ENCODE measurements at regions not wholly inside any gene's neighbourhood (a gene's known extent, or its start where the extent isn't known, plus 50 kb on each side); places are given as distances from the start of the nearest gene placed in this dataset.

- H3K4me1 ChIP-seq (replicated peaks), result no peaks in the 10 kb centered on the region
- no peaks in the 10 kb centered on the region for H3K9me3 ChIP-seq (replicated peaks)
- DNase-seq (ENCODE audit: low read depth in 1 of 2, low spot score in 2 of 2), result no peak
- H3K4me3 ChIP-seq, result no peak overlapping the region
- no peaks in the 10 kb centered on the region for H3K36me3 ChIP-seq
- no peak overlapping the region for H3K27ac ChIP-seq
- H3K27me3 ChIP-seq (replicated peaks), result no peaks in the 10 kb centered on the region
Measured at GRCh38 chr2:17179145-17179808, 339.0 kb downstream of the RAD51AP2 start.

- H3K4me3 ChIP-seq, result no peak overlapping the region
- no peaks in the 10 kb centered on the region for H3K9me3 ChIP-seq (replicated peaks)
- H3K27me3 ChIP-seq (replicated peaks), result no peaks in the 10 kb centered on the region
- DNase-seq (ENCODE audit: low read depth in 1 of 2, low spot score in 2 of 2), result no peak
- H3K27ac ChIP-seq, result no peak overlapping the region
- no peaks in the 10 kb centered on the region for H3K4me1 ChIP-seq (replicated peaks)
- H3K36me3 ChIP-seq, result no peaks in the 10 kb centered on the region
Measured at GRCh38 chr2:17177088-17177487, 341.2 kb downstream of the RAD51AP2 start.

- Histone ChIP-seq H3K4me1 (replicated peaks) (no peaks in the 10 kb centered on the region), H3K9me3 (replicated peaks) (no peaks in the 10 kb centered on the region), H3K27me3 (replicated peaks) (no peaks in the 10 kb centered on the region), H3K36me3 (no peaks in the 10 kb centered on the region), H3K4me3 (no peak overlapping the region), H3K27ac (no peak overlapping the region)
- DNase-seq (ENCODE audit: low read depth in 1 of 2, low spot score in 2 of 2), result peak in 1 of 2 experiments; percentile 2
Measured at GRCh38 chr2:17171446-17172049, 346.7 kb downstream of the RAD51AP2 start.

GRCh38 chr2:17166506-17166905 is 351.7 kb downstream of the RAD51AP2 start:
- Histone ChIP-seq H3K27me3 (replicated peaks) (no peaks in the 10 kb centered on the region), H3K36me3 (no peaks in the 10 kb centered on the region), H3K9me3 (replicated peaks) (no peaks in the 10 kb centered on the region), H3K4me1 (replicated peaks) (no peaks in the 10 kb centered on the region), H3K4me3 (no peak overlapping the region), H3K27ac (no peak overlapping the region)
- no peak for DNase-seq (ENCODE audit: low read depth in 1 of 2, low spot score in 2 of 2)

- no peak for DNase-seq (ENCODE audit: low read depth in 1 of 2, low spot score in 2 of 2)
- H3K4me3 ChIP-seq, result no peak overlapping the region
- H3K36me3 ChIP-seq, result no peaks in the 10 kb centered on the region
- no peaks in the 10 kb centered on the region for H3K27me3 ChIP-seq (replicated peaks)
- no peaks in the 10 kb centered on the region for H3K4me1 ChIP-seq (replicated peaks)
- no peak overlapping the region for H3K27ac ChIP-seq
- no peaks in the 10 kb centered on the region for H3K9me3 ChIP-seq (replicated peaks)
Measured at GRCh38 chr2:17164550-17164949, 353.7 kb downstream of the RAD51AP2 start.

- no peaks in the 10 kb centered on the region for H3K36me3 ChIP-seq
- H3K27me3 ChIP-seq (replicated peaks), result no peaks in the 10 kb centered on the region
- no peak overlapping the region for H3K4me3 ChIP-seq
- H3K4me1 ChIP-seq (replicated peaks), result no peaks in the 10 kb centered on the region
- DNase-seq (ENCODE audit: low read depth in 1 of 2, low spot score in 2 of 2), result no peak
- no peak overlapping the region for H3K27ac ChIP-seq
- no peaks in the 10 kb centered on the region for H3K9me3 ChIP-seq (replicated peaks)
Measured at GRCh38 chr2:17163638-17164037, 354.6 kb downstream of the RAD51AP2 start.

- no peak for DNase-seq (ENCODE audit: low read depth in 1 of 2, low spot score in 2 of 2)
- Histone ChIP-seq H3K36me3 (no peaks in the 10 kb centered on the region), H3K27me3 (replicated peaks) (no peaks in the 10 kb centered on the region), H3K4me1 (replicated peaks) (no peaks in the 10 kb centered on the region), H3K9me3 (replicated peaks) (no peaks in the 10 kb centered on the region), H3K27ac (no peak overlapping the region), H3K4me3 (no peak overlapping the region)
Measured at GRCh38 chr2:17162713-17163112, 355.5 kb downstream of the RAD51AP2 start.

- Histone ChIP-seq H3K4me1 (replicated peaks) (no peaks in the 10 kb centered on the region), H3K36me3 (no peaks in the 10 kb centered on the region), H3K27me3 (replicated peaks) (no peaks in the 10 kb centered on the region), H3K27ac (no peak overlapping the region), H3K9me3 (replicated peaks) (no peaks in the 10 kb centered on the region), H3K4me3 (no peak overlapping the region)
- no peak for DNase-seq (ENCODE audit: low read depth in 1 of 2, low spot score in 2 of 2)
Measured at GRCh38 chr2:17160594-17160993, 357.6 kb downstream of the RAD51AP2 start.

GRCh38 chr2:17156086-17156485 is 362.2 kb downstream of the RAD51AP2 start:
- H3K27ac ChIP-seq, result no peak overlapping the region
- H3K27me3 ChIP-seq (replicated peaks), result no peaks in the 10 kb centered on the region
- H3K4me3 ChIP-seq, result no peak overlapping the region
- no peaks in the 10 kb centered on the region for H3K9me3 ChIP-seq (replicated peaks)
- no peaks in the 10 kb centered on the region for H3K36me3 ChIP-seq
- no peaks in the 10 kb centered on the region for H3K4me1 ChIP-seq (replicated peaks)
- DNase-seq (ENCODE audit: low read depth in 1 of 2, low spot score in 2 of 2), result no peak

GRCh38 chr2:17149945-17150344 is 368.3 kb downstream of the RAD51AP2 start:
- no peaks in the 10 kb centered on the region for H3K9me3 ChIP-seq (replicated peaks)
- H3K27ac ChIP-seq, result no peak overlapping the region
- no peak overlapping the region for H3K4me3 ChIP-seq
- no peaks in the 10 kb centered on the region for H3K4me1 ChIP-seq (replicated peaks)
- H3K36me3 ChIP-seq, result no peaks in the 10 kb centered on the region
- DNase-seq (ENCODE audit: low read depth in 1 of 2, low spot score in 2 of 2), result no peak
- no peaks in the 10 kb centered on the region for H3K27me3 ChIP-seq (replicated peaks)

GRCh38 chr2:17148407-17149145 is 369.7 kb downstream of the RAD51AP2 start:
- H3K36me3 ChIP-seq, result no peaks in the 10 kb centered on the region
- no peaks in the 10 kb centered on the region for H3K27me3 ChIP-seq (replicated peaks)
- H3K4me3 ChIP-seq, result no peak overlapping the region
- peak in 1 of 2 experiments; percentile 3 for DNase-seq (ENCODE audit: low read depth in 1 of 2, low spot score in 2 of 2)
- no peaks in the 10 kb centered on the region for H3K9me3 ChIP-seq (replicated peaks)
- H3K27ac ChIP-seq, result no peak overlapping the region
- no peaks in the 10 kb centered on the region for H3K4me1 ChIP-seq (replicated peaks)

GRCh38 chr2:17146358-17146757 is 371.9 kb downstream of the RAD51AP2 start:
- Histone ChIP-seq H3K27me3 (replicated peaks) (no peaks in the 10 kb centered on the region), H3K4me1 (replicated peaks) (no peaks in the 10 kb centered on the region), H3K9me3 (replicated peaks) (no peaks in the 10 kb centered on the region), H3K27ac (no peak overlapping the region), H3K36me3 (no peaks in the 10 kb centered on the region), H3K4me3 (no peak overlapping the region)
- no peak for DNase-seq (ENCODE audit: low read depth in 1 of 2, low spot score in 2 of 2)

- Histone ChIP-seq H3K27me3 (replicated peaks) (no peaks in the 10 kb centered on the region), H3K9me3 (replicated peaks) (no peaks in the 10 kb centered on the region), H3K4me3 (no peak overlapping the region), H3K27ac (no peak overlapping the region), H3K36me3 (no peaks in the 10 kb centered on the region), H3K4me1 (replicated peaks) (no peaks in the 10 kb centered on the region)
- DNase-seq (ENCODE audit: low read depth in 1 of 2, low spot score in 2 of 2), result no peak
Measured at GRCh38 chr2:17136877-17137276, 381.4 kb downstream of the RAD51AP2 start.

- H3K27me3 ChIP-seq (replicated peaks), result no peaks in the 10 kb centered on the region
Measured at GRCh38 chr2:17136231-17136630, 382.0 kb downstream of the RAD51AP2 start.

More at GRCh38 chr2:17136231-17136630, 382.0 kb downstream of the RAD51AP2 start:
- Histone ChIP-seq H3K36me3 (no peaks in the 10 kb centered on the region), H3K4me1 (replicated peaks) (no peaks in the 10 kb centered on the region), H3K4me3 (no peak overlapping the region), H3K27ac (no peak overlapping the region), H3K9me3 (replicated peaks) (no peaks in the 10 kb centered on the region)
- DNase-seq (ENCODE audit: low read depth in 1 of 2, low spot score in 2 of 2), result no peak
